Kidney (tissue), 13 donors: ENCODE measurements at regions not wholly inside any gene's neighbourhood (a gene's known extent, or its start where the extent isn't known, plus 50 kb on each side); places are given as distances from the start of the nearest gene placed in this dataset.

Source experiments
- DNase-seq, 5 donors: peaks; one replicate each; pipeline ENCODE4 v3.0.0-alpha.2; 2013 to 2020
- FAIRE-seq: peaks from 2 replicates; lab custom pipeline; 2012; peaks lifted over from hg19 to GRCh38; lab: Jason Lieb, UNC
- H3K27ac ChIP-seq, 2 donors: one replicate each; pipeline ENCODE4 v1.7.0; 2013; ENCODE audit warnings: low read depth in 2 of 2, low read length in 2 of 2, inconsistent platforms in 1 of 2
- H3K27me3 ChIP-seq: one replicate; pipeline ENCODE4 v1.7.1; 2013; ENCODE audit warnings: low read length, inconsistent platforms; ENCODE audit not compliant: control insufficient read depth, insufficient read depth
- H3K36me3 ChIP-seq, 3 donors: one replicate each; pipeline versions ENCODE4 v1.7.0 to v1.7.1; 2013; ENCODE audit warnings: low read length in 3 of 3, control low read depth in 1 of 3, inconsistent platforms in 1 of 3; ENCODE audit not compliant: insufficient read depth in 3 of 3, control insufficient read depth in 2 of 3
- H3K4me1 ChIP-seq, 3 donors: one replicate each; pipeline versions ENCODE4 v1.7.0 to v1.7.1; 2013; ENCODE audit warnings: low read length in 3 of 3, inconsistent platforms in 1 of 3, low read depth in 1 of 3; ENCODE audit not compliant: control insufficient read depth in 2 of 3, insufficient read depth in 2 of 3
- H3K4me3 ChIP-seq, 3 donors: one replicate each; pipeline versions ENCODE4 v1.7.0 to v1.8.1; 2013; ENCODE audit warnings: low read length in 3 of 3, control low read depth in 1 of 3, inconsistent platforms in 1 of 3
- H3K9ac ChIP-seq, 3 donors: one replicate each; pipeline versions ENCODE4 v1.7.0 to v1.7.1; 2013; ENCODE audit warnings: low read length in 3 of 3, control low read depth in 1 of 3, inconsistent platforms in 1 of 3
- H3K9me3 ChIP-seq, 3 donors: one replicate each; pipeline versions ENCODE4 v1.7.0 to v1.7.1; 2013; ENCODE audit warnings: low read length in 3 of 3, control low read depth in 1 of 3, inconsistent platforms in 1 of 3; ENCODE audit not compliant: control insufficient read depth in 2 of 3, insufficient read depth in 1 of 3
- intact Hi-C: fragments of 100-400 bp; cut with DNase I; formaldehyde crosslinking; loops from one replicate; pipeline ENCODE4 v1.11.1; 2022
- TF ChIP-seq, protein P1 (sequence below): IDR thresholded peaks from 3 replicates; pipeline ENCODE4 v1.5.1; 2012; ENCODE audit warnings: mild to moderate bottlenecking, moderate library complexity, borderline replicate concordance; ENCODE audit not compliant: insufficient read depth; ENCODE audit errors: extremely low read depth
- donor health status: control.
- donor health status: control.
- donor health status: control.
- donor health status: control.
- donor health status: control.
- donor health status: DM: yes; HTN: yes; CAD: no.
- donor health status: Normal renal cell carcinoma (clear cell type).

DNA sequence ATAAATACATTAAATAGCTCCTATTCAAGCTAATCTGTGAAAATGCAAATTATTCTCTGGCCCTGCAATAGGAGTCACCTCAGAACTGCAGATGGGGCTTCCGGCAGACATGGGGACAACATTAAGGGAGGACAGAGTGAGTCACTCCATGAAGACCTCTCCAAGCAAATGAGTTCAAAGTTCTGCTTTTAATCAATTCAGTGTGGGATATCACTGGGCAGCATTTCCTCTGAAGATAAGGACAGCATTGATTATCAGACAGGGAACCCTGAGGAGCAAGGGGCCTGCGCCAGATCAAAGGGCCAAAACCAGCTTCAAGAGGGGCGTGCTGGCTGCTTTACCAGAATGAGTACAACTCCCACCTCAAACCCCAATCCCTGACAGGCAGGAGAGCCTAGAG is 356.9 kb upstream of the KLHL29 start:
- no peak overlapping the region for H3K9ac ChIP-seq
- H3K27ac ChIP-seq, result no peak overlapping the region
- no peaks in the 10 kb centered on the region for H3K36me3 ChIP-seq
- DNase-seq, result no peak
- no peak overlapping the region for H3K4me3 ChIP-seq
- intact Hi-C loops, result no loop called here
- no peaks in the 10 kb centered on the region for H3K27me3 ChIP-seq
- no peaks in the 10 kb centered on the region for H3K9me3 ChIP-seq
- TF ChIP-seq, protein P1, sequence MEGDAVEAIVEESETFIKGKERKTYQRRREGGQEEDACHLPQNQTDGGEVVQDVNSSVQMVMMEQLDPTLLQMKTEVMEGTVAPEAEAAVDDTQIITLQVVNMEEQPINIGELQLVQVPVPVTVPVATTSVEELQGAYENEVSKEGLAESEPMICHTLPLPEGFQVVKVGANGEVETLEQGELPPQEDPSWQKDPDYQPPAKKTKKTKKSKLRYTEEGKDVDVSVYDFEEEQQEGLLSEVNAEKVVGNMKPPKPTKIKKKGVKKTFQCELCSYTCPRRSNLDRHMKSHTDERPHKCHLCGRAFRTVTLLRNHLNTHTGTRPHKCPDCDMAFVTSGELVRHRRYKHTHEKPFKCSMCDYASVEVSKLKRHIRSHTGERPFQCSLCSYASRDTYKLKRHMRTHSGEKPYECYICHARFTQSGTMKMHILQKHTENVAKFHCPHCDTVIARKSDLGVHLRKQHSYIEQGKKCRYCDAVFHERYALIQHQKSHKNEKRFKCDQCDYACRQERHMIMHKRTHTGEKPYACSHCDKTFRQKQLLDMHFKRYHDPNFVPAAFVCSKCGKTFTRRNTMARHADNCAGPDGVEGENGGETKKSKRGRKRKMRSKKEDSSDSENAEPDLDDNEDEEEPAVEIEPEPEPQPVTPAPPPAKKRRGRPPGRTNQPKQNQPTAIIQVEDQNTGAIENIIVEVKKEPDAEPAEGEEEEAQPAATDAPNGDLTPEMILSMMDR, result no peak
- no peak for FAIRE-seq
- H3K4me1 ChIP-seq, result no peaks in the 10 kb centered on the region

DNA sequence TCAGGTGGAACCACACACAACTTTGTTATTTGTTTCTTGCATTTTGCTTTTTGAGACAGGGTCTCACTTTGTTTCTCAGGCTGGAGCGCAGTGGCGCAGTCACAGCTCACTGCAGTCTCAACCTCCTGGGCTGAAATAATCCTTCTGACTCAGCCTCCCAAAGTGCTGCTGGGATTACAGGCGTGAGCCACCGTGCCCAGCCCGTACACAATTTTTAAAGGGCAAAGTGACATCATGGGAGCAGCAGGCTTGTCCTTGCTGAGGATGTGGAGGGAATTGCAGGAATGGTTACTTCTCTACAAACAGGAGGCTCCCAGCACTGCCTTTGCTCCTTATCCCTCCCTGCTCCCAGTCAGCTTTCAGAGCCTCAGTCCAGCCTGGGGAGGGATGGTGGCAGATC is 355.9 kb upstream of the KLHL29 start:
- no peaks in the 10 kb centered on the region for H3K9me3 ChIP-seq
- no peaks in the 10 kb centered on the region for H3K27me3 ChIP-seq

DNA sequence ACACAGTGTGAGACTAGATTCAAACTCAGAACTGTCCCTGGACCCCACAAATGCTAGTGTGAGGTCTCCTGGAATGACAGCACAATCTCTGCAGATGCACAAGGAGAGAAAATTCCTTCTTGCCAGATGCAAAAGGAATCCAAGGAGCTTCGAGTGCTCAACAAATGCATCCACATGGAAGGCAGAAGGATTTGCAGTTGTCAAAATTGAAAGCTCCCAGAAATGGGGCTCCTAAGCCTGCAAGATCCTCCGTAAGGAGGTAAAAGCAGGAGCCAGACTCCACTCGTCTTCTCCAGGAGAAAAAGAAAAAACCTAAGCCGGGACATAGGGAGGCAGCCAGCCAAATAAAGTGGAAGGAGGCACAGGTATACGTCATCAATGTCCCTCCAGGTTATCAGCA is 355.0 kb upstream of the KLHL29 start:
- no peak for DNase-seq
- no peaks in the 10 kb centered on the region for H3K27me3 ChIP-seq
- no peaks in the 10 kb centered on the region for H3K9me3 ChIP-seq
- H3K27ac ChIP-seq, result no peak overlapping the region
- H3K9ac ChIP-seq, result no peak overlapping the region
- TF ChIP-seq, protein P1, result no peak
- FAIRE-seq, result no peak
- H3K4me1 ChIP-seq, result no peaks in the 10 kb centered on the region
- no peak overlapping the region for H3K4me3 ChIP-seq
- intact Hi-C loops, result no loop called here
- H3K36me3 ChIP-seq, result no peaks in the 10 kb centered on the region

More for the DNA sequence above, 355.9 kb upstream of the KLHL29 start:
- Histone ChIP-seq H3K4me3 (no peak overlapping the region), H3K36me3 (no peaks in the 10 kb centered on the region), H3K9ac (no peak overlapping the region), H3K4me1 (no peaks in the 10 kb centered on the region), H3K27ac (no peak overlapping the region)
- TF ChIP-seq, protein P1, result no peak
- no peak for DNase-seq
- intact Hi-C loops, result no loop called here
- no peak for FAIRE-seq

DNA sequence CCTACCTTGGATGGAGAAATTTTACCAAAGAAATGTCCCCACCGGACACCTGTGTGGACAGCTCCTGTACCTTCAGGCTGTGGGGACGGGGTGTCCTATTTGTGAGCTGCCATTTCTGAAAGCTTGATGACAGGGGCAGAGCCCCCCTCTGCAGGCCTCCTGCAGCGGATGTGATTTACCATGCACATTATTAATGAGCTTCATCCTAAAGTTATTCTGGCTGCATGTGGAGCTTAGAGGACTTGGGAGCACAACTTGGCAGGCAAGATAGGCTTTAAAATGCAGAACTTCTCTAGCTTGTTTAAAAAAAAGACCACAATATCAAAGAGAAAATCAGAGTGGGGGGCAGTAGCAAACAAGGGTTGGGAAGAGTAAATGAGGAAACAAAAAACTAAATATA is 350.0 kb upstream of the KLHL29 start:
- Histone ChIP-seq H3K36me3 (no peaks in the 10 kb centered on the region), H3K27me3 (no peaks in the 10 kb centered on the region), H3K27ac (no peak overlapping the region), H3K4me3 (no peak overlapping the region), H3K9me3 (no peaks in the 10 kb centered on the region), H3K9ac (no peak overlapping the region), H3K4me1 (no peaks in the 10 kb centered on the region)
- DNase-seq (no peak), FAIRE-seq (no peak)
- TF ChIP-seq, protein P1, result no peak
- intact Hi-C loops, result no loop called here
